ENCODE measurements at regions not wholly inside any gene's neighbourhood (a gene's known extent, or its start where the extent isn't known, plus 50 kb on each side); places are given as distances from the start of the nearest gene placed in this dataset.
A peak's percentile ranks its signal among the peaks of the same experiment; 100 is the strongest.

GRCh38 chr16:17930280-17930679, 406.3 kb downstream of the NPIPA8 start:
- ATAC-seq, result no peak
- Mint-ChIP-seq H3K4me1 (peaks cover 28% of the 10 kb centered on the region), H3K27ac (no peak overlapping the region), H3K4me3 (no peak overlapping the region), H3K27me3 (ENCODE audit: low read depth) (no peaks in the 10 kb centered on the region), H3K9me3 (peaks cover 46% of the 10 kb centered on the region), H3K36me3 (peaks cover 21% of the 10 kb centered on the region)
- POLR2A ChIA-PET, result no interaction called here
- TF ChIP-seq CDX4 (CRISPR knock-in tag; IDR thresholded peaks at IDR 0.05; ENCODE audit: borderline replicate concordance) (no peak), ZNF281 (CRISPR knock-in tag; IDR thresholded peaks at IDR 0.05) (no peak), ZNF416 (CRISPR knock-in tag; IDR thresholded peaks at IDR 0.05) (no peak), GTF2I (CRISPR knock-in tag; conservative IDR thresholded peaks at IDR 0.05) (no peak), ETV6 (CRISPR knock-in tag; IDR thresholded peaks at IDR 0.05) (no peak), ZNF121 (CRISPR knock-in tag; IDR thresholded peaks at IDR 0.05) (no peak), SMAD4 (CRISPR knock-in tag; IDR thresholded peaks at IDR 0.05) (no peak), GABPB1 (CRISPR knock-in tag; IDR thresholded peaks at IDR 0.05) (no peak), ZNF671 (CRISPR knock-in tag; IDR thresholded peaks at IDR 0.05) (no peak), ELF4 (CRISPR knock-in tag; IDR thresholded peaks at IDR 0.05; ENCODE audit: low read depth) (no peak), NFE2L1 (CRISPR knock-in tag; IDR thresholded peaks at IDR 0.05) (no peak), TCF7 (CRISPR knock-in tag; IDR thresholded peaks at IDR 0.05; ENCODE audit: low read depth) (no peak), E2F5 (CRISPR knock-in tag; IDR thresholded peaks at IDR 0.05) (no peak), PRRX2 (CRISPR knock-in tag; IDR thresholded peaks at IDR 0.05) (no peak), E2F1 (CRISPR knock-in tag; IDR thresholded peaks at IDR 0.05) (no peak), PREB (CRISPR knock-in tag; IDR thresholded peaks at IDR 0.05; ENCODE audit: borderline replicate concordance) (no peak), TEAD1 (CRISPR knock-in tag; IDR thresholded peaks at IDR 0.05) (no peak), ZNF138 (CRISPR knock-in tag; conservative IDR thresholded peaks at IDR 0.05) (no peak)
- no peak for DNase-seq (ENCODE audit: low spot score)
- CTCF ChIA-PET, result interaction anchor here (0.9 to 1.1 kb wide), 4 partner anchors 8 to 351 kb away, joined by 3 to 5 read pairs (median 4); no protein-coding TSS in a partner anchor

GRCh38 chr16:17926866-17927399, 409.6 kb downstream of the NPIPA8 start:
- peaks cover 52% of the 10 kb centered on the region for H3K9me3 Mint-ChIP-seq
- H3K4me1 Mint-ChIP-seq, result peaks cover 22% of the 10 kb centered on the region
- 0 out of 2 replicates have a peak overlapping the region, but pooled peaks have one; percentile 8 for H3K4me3 Mint-ChIP-seq
- H3K36me3 Mint-ChIP-seq, result peaks cover 34% of the 10 kb centered on the region
- H3K27ac Mint-ChIP-seq, result peak overlapping the region; percentile 86
- CTCF ChIA-PET, result no interaction called here
- H3K27me3 Mint-ChIP-seq (ENCODE audit: low read depth), result no peaks in the 10 kb centered on the region
- DNase-seq (ENCODE audit: low spot score) (no peak), ATAC-seq (0 out of 2 replicates have a peak, but pooled peaks have one; percentile 24)
- POLR2A ChIA-PET, result no interaction called here
- TF ChIP-seq CREB1 (CRISPR knock-in tag; IDR thresholded peaks at IDR 0.05) (no peak), SP1 (CRISPR knock-in tag; conservative IDR thresholded peaks at IDR 0.05) (no peak), ARID4B (CRISPR knock-in tag; IDR thresholded peaks at IDR 0.05; ENCODE audit: borderline replicate concordance) (no peak)

Data from WTC11 (cell line).